GM12865 (cell line): ENCODE measurements at regions not wholly inside any gene's neighbourhood (a gene's known extent, or its start where the extent isn't known, plus 50 kb on each side); places are given as distances from the start of the nearest gene placed in this dataset.

Experiments used
- DNase-seq: peaks from one replicate; pipeline ENCODE4 v3.0.0; 2010; ENCODE audit warnings: low read depth
- H3K4me3 ChIP-seq: 2 replicates; pipeline ENCODE4 v1.5.1; 2011; ENCODE audit warnings: mild to moderate bottlenecking, low read depth, low read length, control low read depth
- TF ChIP-seq, protein P1 (sequence below): IDR thresholded peaks from 2 replicates; pipeline ENCODE4 v1.5.1; 2011; ENCODE audit warnings: low read length, control low read depth, low read depth, inconsistent platforms; ENCODE audit not compliant: insufficient read depth; ENCODE audit errors: missing control alignments

DNA sequence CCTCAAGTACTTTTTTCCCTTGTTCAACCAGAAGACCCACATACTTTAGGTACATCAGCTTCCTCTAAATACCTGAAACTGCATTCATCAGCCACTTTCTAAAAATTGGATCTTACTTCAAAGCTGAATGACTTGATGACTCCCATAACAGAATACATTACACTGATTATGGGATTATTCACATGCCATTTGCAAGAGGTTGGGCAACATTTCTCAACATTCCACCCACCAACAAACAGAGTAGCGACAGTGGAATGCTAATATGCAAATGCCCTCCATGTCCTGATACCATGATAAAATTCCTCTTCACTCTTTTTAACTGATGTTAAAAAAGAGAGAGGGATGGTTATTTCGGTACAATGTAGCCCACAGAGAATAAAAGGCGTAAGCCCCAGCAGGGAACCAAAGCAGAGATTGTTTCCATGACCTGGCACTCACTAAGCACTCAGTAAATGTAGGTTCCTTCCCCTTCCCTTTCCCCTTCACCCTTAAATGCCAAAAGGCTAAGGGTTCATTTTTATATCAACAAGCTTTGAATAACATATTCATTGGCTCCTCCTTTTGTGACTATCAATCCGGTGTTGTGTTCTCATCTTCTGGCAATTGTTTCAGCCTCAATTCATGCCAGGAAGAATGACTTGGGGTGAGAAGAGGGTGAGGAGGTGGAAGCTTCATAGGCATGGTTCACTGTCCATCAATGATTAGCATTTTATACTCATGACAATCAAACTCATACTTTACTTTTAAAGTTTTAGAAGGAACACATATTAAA is 317.2 kb downstream of the DHX15 start:
- no peak for DNase-seq
- TF ChIP-seq, protein P1, sequence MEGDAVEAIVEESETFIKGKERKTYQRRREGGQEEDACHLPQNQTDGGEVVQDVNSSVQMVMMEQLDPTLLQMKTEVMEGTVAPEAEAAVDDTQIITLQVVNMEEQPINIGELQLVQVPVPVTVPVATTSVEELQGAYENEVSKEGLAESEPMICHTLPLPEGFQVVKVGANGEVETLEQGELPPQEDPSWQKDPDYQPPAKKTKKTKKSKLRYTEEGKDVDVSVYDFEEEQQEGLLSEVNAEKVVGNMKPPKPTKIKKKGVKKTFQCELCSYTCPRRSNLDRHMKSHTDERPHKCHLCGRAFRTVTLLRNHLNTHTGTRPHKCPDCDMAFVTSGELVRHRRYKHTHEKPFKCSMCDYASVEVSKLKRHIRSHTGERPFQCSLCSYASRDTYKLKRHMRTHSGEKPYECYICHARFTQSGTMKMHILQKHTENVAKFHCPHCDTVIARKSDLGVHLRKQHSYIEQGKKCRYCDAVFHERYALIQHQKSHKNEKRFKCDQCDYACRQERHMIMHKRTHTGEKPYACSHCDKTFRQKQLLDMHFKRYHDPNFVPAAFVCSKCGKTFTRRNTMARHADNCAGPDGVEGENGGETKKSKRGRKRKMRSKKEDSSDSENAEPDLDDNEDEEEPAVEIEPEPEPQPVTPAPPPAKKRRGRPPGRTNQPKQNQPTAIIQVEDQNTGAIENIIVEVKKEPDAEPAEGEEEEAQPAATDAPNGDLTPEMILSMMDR = no peak
- no peak overlapping the region for H3K4me3 ChIP-seq

DNA sequence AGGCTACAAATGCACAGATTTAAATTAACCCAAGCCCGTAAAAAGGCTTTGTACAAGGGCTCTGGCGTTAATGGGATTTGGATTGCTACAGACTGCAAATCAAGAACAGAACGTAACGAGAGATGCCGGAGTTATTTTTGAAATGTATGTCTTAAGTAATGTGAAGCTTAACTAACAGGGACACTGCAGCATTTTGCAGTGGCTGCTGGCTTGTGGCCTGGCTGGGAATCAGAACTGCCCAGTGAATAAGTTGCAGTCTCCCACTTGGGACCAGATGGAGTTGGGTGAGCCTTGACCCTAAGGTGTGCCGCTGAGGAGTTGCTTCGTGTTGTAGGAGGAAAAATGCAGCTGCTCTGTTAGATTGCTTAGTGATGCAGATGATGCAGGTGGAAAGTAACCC is 318.4 kb downstream of the DHX15 start:
- TF ChIP-seq, protein P1 = no peak
- H3K4me3 ChIP-seq = no peak overlapping the region
- no peak for DNase-seq

GRCh38 chr4:24262616-24263015 is 321.7 kb downstream of the DHX15 start:
- H3K4me3 ChIP-seq = no peak overlapping the region
- DNase-seq = no peak
- TF ChIP-seq, protein P1 = no peak

DNA sequence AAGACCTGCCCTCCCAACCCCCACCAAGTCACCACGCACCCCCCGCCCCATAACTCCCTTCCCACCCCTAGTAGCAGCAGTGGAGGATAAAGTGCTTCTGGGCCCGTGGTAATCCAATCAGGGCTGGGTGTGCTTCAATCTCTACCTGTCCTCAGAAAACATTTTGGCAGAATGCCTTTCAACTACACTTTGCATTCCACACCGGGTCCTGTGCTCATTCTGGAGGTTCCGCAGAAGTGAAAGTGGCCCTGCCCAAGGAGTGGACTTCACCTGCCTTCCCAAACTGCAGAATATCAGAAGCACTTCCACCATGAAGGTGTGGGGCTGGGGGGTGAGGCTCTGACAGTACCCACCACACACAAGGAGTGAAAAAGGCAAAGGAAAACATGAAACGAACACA is 322.3 kb downstream of the DHX15 start:
- TF ChIP-seq, protein P1 = no peak
- DNase-seq = no peak
- no peak overlapping the region for H3K4me3 ChIP-seq

- H3K4me3 ChIP-seq = no peak overlapping the region
- DNase-seq = no peak
- TF ChIP-seq, protein P1 = no peak
Measured at GRCh38 chr4:24260923-24261564, 323.3 kb downstream of the DHX15 start.

DNA sequence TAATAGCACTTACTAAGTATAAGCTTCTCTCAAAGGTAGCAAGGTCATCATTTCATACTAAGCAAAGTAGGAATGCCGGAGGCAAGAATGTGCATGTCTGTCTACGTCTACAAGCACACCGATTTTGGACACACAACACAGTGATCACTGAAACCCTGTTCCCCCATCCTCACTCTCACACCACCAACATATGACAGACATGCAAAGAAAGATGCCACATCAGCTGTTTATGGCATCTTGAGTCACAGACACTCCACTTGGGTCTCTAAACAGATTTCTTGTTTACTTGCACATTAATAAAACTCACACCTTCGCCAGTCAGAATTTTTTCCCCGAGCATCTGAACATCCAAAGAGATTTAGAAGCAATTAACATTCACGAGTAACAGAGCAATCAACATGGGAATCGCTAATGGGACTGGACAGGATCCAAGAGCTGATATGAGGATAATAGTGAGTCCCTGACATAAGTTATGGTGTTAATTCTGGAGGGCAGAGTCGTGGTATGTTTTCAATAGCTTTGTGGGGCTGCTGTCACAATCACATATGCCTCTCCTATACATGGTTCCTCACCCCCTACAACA is 324.1 kb downstream of the DHX15 start:
- no peak for DNase-seq
- H3K4me3 ChIP-seq = no peak overlapping the region

More for the DNA sequence above, 324.1 kb downstream of the DHX15 start:
- TF ChIP-seq, protein P1 = no peak
